WTC11 (cell line): ENCODE measurements at regions not wholly inside any gene's neighbourhood (a gene's known extent, or its start where the extent isn't known, plus 50 kb on each side); places are given as distances from the start of the nearest gene placed in this dataset.
"Not testable (repeated sequence)": the region's sequence is repeated elsewhere in the genome, so short reads cannot be mapped to it uniquely, and the experiment has no call there.

Source experiments
- ATAC-seq: fragments of 200-7000 bp; cut with Tn5 transposase; 2 replicates; pipeline ENCODE4 v1.10.0; 2021; ENCODE audit warnings: mild to moderate bottlenecking, moderate library complexity
- CTCF ChIA-PET: fragments of 300-600 bp; sonication (Branson Sonifier 250); formaldehyde crosslinking; loops from one replicate; lab custom pipeline; 2021; ENCODE audit warnings: antibody characterized with exemption; lab: Charles Lee
- POLR2A ChIA-PET: fragments of 350-600 bp; sonication (Branson Sonifier 250); formaldehyde crosslinking; loops from one replicate; lab custom pipeline; 2021; ENCODE audit warnings: antibody characterized with exemption; lab: Charles Lee
- DNase-seq: peaks from one replicate; pipeline ENCODE4 v3.0.0; 2021; ENCODE audit warnings: low spot score
- H3K27ac Mint-ChIP-seq: 2 replicates; pipeline ENCODE4 v1.8.0; 2021; ENCODE audit warnings: mixed read lengths
- H3K27me3 Mint-ChIP-seq: 2 replicates; pipeline ENCODE4 v1.8.0; 2021; ENCODE audit warnings: low read depth, mild to moderate bottlenecking, moderate library complexity, mixed read lengths
- H3K36me3 Mint-ChIP-seq: 2 replicates; pipeline ENCODE4 v1.8.0; 2021; ENCODE audit warnings: mixed read lengths
- H3K4me1 Mint-ChIP-seq: 2 replicates; pipeline ENCODE4 v1.8.0; 2022; ENCODE audit warnings: mixed read lengths
- H3K4me3 Mint-ChIP-seq: 2 replicates; pipeline ENCODE4 v1.8.0; 2021; ENCODE audit warnings: mild to moderate bottlenecking, moderate library complexity, mixed read lengths
- H3K9me3 Mint-ChIP-seq: 2 replicates; pipeline ENCODE4 v1.8.0; 2021; ENCODE audit warnings: mixed read lengths
- ATF1 ChIP-seq: sonication (generic); formaldehyde crosslinking; IDR thresholded peaks from 2 replicates; pipeline ENCODE4 v1.8.1; 2023; ENCODE audit warnings: mild to moderate bottlenecking, moderate library complexity, missing genetic modification reagents
- CREM ChIP-seq: sonication (generic); formaldehyde crosslinking; IDR thresholded peaks from 2 replicates; pipeline ENCODE4 v1.8.1; 2022; ENCODE audit warnings: mild to moderate bottlenecking, missing genetic modification reagents, moderate library complexity
- E2F1 ChIP-seq: sonication (generic); formaldehyde crosslinking; IDR thresholded peaks from 2 replicates; pipeline ENCODE4 v1.8.0; 2022; ENCODE audit warnings: mild to moderate bottlenecking, missing genetic modification reagents
- E2F4 ChIP-seq: sonication (generic); formaldehyde crosslinking; IDR thresholded peaks from 2 replicates; pipeline ENCODE4 v1.8.1; 2022; ENCODE audit warnings: low read depth, mild to moderate bottlenecking, moderate library complexity, missing genetic modification reagents, borderline replicate concordance
- FOXP1 ChIP-seq: sonication (generic); formaldehyde crosslinking; IDR thresholded peaks from 2 replicates; pipeline ENCODE4 v1.8.0; 2022; ENCODE audit warnings: missing genetic modification reagents, mild to moderate bottlenecking, moderate library complexity, borderline replicate concordance
- JUN ChIP-seq: sonication (generic); formaldehyde crosslinking; IDR thresholded peaks from 2 replicates; pipeline ENCODE4 v1.8.0; 2023; ENCODE audit warnings: mild to moderate bottlenecking, missing genetic modification reagents
- NR2C2 ChIP-seq: sonication (generic); formaldehyde crosslinking; IDR thresholded peaks from 2 replicates; pipeline ENCODE4 v1.8.0; 2022; ENCODE audit warnings: mild to moderate bottlenecking, missing genetic modification reagents
- NR3C1 ChIP-seq: sonication (generic); formaldehyde crosslinking; conservative IDR thresholded peaks from 2 replicates; pipeline ENCODE4 v1.8.1; 2023; ENCODE audit warnings: low read depth, mild to moderate bottlenecking, missing genetic modification reagents
- PRRX2 ChIP-seq: fragments of 250-450 bp; sonication (Bioruptor Pico); IDR thresholded peaks from 2 replicates; pipeline ENCODE4 v1.8.0; 2021; ENCODE audit warnings: mild to moderate bottlenecking
- SMAD4 ChIP-seq: sonication (generic); formaldehyde crosslinking; IDR thresholded peaks from 2 replicates; pipeline ENCODE4 v1.8.0; 2022; ENCODE audit warnings: mild to moderate bottlenecking, missing genetic modification reagents
- TEAD1 ChIP-seq: sonication (generic); formaldehyde crosslinking; IDR thresholded peaks from 2 replicates; pipeline ENCODE4 v1.8.0; 2022; ENCODE audit warnings: mild to moderate bottlenecking, missing genetic modification reagents
- ZNF138 ChIP-seq: sonication (generic); formaldehyde crosslinking; conservative IDR thresholded peaks from 2 replicates; pipeline ENCODE4 v1.8.1; 2022; ENCODE audit warnings: mild to moderate bottlenecking, moderate library complexity, missing genetic modification reagents
- ZNF423 ChIP-seq: fragments of 250-450 bp; sonication (Bioruptor Pico); IDR thresholded peaks from 2 replicates; pipeline ENCODE4 v2.1.2; 2022; ENCODE audit warnings: mild to moderate bottlenecking, moderate library complexity
- TF ChIP-seq, protein P1 (sequence below): fragments of 250-450 bp; sonication (Bioruptor Pico); IDR thresholded peaks from 2 replicates; pipeline ENCODE4 v1.9.0; 2021; ENCODE audit warnings: mild to moderate bottlenecking
- TF ChIP-seq, protein P2 (sequence below): sonication (generic); formaldehyde crosslinking; IDR thresholded peaks from 2 replicates; pipeline ENCODE4 v1.8.1; 2023; ENCODE audit warnings: mild to moderate bottlenecking, missing genetic modification reagents
- TF ChIP-seq, protein P3 (sequence below): sonication (generic); formaldehyde crosslinking; conservative IDR thresholded peaks from 2 replicates; pipeline ENCODE4 v1.8.1; 2023; ENCODE audit warnings: mild to moderate bottlenecking, low read depth, missing genetic modification reagents, moderate library complexity
- TF ChIP-seq, protein P4 (sequence below): fragments of 200-600 bp; IDR thresholded peaks from 2 replicates; pipeline ENCODE4 v1.8.0; 2022; ENCODE audit warnings: antibody characterized with exemption

DNA sequence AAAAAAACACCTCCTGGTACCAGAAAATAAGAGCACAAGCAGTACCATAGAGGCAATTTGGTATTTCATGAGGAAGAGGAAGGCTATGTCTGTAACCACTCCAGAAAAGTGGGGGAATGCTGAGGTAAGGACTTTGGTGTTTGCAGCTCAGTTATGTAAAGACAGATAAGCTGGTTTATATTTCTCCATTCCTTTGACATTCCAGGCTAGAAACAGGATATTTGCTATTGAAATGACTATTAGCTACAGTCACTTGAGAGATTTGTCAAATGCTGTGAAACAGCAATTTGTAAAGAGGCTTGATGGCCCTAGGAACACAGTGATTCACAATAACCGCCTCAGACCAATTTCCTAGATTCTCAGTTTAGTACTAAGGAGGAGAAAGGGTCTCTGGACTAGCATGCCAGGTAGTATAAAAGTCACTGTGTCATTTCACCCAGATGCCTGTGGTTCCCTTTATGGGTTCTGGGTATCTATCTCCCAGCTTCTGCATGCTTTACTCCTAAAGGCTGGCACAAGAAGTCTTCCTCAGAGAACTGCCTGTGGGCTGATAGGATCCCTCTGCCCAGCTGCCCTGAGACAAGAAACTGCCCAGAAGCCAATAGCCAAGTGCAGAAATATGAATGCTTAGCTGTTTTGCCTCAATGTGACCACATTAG lies 80.5 kb downstream of the VCAM1 start:
- no peak for DNase-seq
- H3K27me3 Mint-ChIP-seq, result no peaks in the 10 kb centered on the region; the same call in 1 of the 2 replicates
- POLR2A ChIA-PET, result no interaction called here
- H3K4me3 Mint-ChIP-seq, result no peak overlapping the region
- H3K9me3 Mint-ChIP-seq, result peaks cover 18% of the 10 kb centered on the region
- CTCF ChIA-PET, result no interaction called here
- peaks cover 10% of the 10 kb centered on the region for H3K36me3 Mint-ChIP-seq
- H3K4me1 Mint-ChIP-seq, result peaks cover 4% of the 10 kb centered on the region
- TF ChIP-seq ZNF138 (CRISPR knock-in tag) (no peak), E2F1 (CRISPR knock-in tag) (no peak), ATF1 (CRISPR knock-in tag) (no peak), TEAD1 (CRISPR knock-in tag) (no peak), E2F4 (CRISPR knock-in tag) (no peak)
- TF ChIP-seq, protein P1, sequence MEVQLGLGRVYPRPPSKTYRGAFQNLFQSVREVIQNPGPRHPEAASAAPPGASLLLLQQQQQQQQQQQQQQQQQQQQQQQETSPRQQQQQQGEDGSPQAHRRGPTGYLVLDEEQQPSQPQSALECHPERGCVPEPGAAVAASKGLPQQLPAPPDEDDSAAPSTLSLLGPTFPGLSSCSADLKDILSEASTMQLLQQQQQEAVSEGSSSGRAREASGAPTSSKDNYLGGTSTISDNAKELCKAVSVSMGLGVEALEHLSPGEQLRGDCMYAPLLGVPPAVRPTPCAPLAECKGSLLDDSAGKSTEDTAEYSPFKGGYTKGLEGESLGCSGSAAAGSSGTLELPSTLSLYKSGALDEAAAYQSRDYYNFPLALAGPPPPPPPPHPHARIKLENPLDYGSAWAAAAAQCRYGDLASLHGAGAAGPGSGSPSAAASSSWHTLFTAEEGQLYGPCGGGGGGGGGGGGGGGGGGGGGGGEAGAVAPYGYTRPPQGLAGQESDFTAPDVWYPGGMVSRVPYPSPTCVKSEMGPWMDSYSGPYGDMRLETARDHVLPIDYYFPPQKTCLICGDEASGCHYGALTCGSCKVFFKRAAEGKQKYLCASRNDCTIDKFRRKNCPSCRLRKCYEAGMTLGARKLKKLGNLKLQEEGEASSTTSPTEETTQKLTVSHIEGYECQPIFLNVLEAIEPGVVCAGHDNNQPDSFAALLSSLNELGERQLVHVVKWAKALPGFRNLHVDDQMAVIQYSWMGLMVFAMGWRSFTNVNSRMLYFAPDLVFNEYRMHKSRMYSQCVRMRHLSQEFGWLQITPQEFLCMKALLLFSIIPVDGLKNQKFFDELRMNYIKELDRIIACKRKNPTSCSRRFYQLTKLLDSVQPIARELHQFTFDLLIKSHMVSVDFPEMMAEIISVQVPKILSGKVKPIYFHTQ (CRISPR knock-in tag), result no peak
- TF ChIP-seq, all 79 proteins: peak for 0
- ATAC-seq, result no peak
- H3K27ac Mint-ChIP-seq, result no peak overlapping the region

DNA sequence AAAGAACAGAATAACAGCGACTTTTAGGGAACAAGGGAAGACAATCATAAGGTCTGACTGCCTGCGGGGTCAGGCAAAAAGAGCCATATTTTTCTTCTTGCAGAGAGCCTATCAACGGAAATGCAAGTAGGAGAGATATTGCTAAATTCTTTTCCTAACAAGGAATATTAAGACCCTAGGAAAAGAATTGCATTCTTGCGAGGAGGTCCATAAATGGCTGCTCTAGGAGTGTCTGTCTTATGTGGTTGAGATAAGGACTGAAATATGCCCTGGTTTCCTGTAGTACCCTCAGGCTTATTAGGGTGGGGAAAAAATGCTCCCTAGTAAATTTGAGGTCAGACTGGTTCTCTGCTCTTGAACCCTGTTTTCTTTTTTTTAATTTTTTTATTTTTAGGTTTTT lies 81.7 kb downstream of the VCAM1 start:
- H3K4me3 Mint-ChIP-seq, ATAC-seq, H3K27ac Mint-ChIP-seq, DNase-seq, POLR2A ChIA-PET, H3K4me1 Mint-ChIP-seq, H3K27me3 Mint-ChIP-seq, CTCF ChIA-PET: not testable (repeated sequence)
- Mint-ChIP-seq H3K36me3 (peaks cover 10% of the 10 kb centered on the region), H3K9me3 (peaks cover 18% of the 10 kb centered on the region)

- POLR2A ChIA-PET, CTCF ChIA-PET, H3K4me1 Mint-ChIP-seq, DNase-seq, H3K4me3 Mint-ChIP-seq, ATAC-seq, H3K27me3 Mint-ChIP-seq, H3K27ac Mint-ChIP-seq: not testable (repeated sequence)
- H3K9me3 Mint-ChIP-seq, result peaks cover 18% of the 10 kb centered on the region
- peaks cover 10% of the 10 kb centered on the region for H3K36me3 Mint-ChIP-seq
These were observed 83.7 kb downstream of the VCAM1 start for GRCh38 chr1:100803280-100803679.

DNA sequence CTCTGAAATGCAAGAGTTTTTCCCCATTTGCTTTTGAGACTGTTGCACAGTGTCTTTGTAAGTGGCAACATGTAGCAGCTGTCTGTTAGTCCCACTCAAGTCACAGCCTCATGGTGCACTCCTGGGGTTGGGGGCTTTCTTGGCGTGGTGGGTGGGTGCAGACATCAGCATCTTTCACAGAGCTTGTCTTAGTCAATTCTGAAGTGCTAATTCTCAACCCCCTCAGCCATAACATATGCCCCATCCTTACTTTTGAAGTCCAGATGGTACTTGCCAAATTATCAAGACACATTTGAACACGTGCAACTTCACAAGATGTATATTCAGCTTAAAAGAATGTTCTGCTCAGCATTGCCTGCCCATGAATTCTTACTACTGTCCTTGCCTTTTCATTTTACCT lies 87.1 kb downstream of the VCAM1 start:
- ChIA-PET CTCF (no interaction called here), POLR2A (no interaction called here)
- no peaks in the 10 kb centered on the region for H3K36me3 Mint-ChIP-seq
- no peak overlapping the region for H3K27ac Mint-ChIP-seq
- H3K9me3 Mint-ChIP-seq, result peaks cover 7% of the 10 kb centered on the region
- no peaks in the 10 kb centered on the region for H3K4me1 Mint-ChIP-seq
- H3K4me3 Mint-ChIP-seq, result no peak overlapping the region
- no peak for DNase-seq
- ATAC-seq, result no peak
- H3K27me3 Mint-ChIP-seq, result no peaks in the 10 kb centered on the region
- TF ChIP-seq NR3C1, result no peak
- TF ChIP-seq PRRX2 (CRISPR knock-in tag), result no peak
- TF ChIP-seq CREM (CRISPR knock-in tag), result no peak
- TF ChIP-seq, protein P2, sequence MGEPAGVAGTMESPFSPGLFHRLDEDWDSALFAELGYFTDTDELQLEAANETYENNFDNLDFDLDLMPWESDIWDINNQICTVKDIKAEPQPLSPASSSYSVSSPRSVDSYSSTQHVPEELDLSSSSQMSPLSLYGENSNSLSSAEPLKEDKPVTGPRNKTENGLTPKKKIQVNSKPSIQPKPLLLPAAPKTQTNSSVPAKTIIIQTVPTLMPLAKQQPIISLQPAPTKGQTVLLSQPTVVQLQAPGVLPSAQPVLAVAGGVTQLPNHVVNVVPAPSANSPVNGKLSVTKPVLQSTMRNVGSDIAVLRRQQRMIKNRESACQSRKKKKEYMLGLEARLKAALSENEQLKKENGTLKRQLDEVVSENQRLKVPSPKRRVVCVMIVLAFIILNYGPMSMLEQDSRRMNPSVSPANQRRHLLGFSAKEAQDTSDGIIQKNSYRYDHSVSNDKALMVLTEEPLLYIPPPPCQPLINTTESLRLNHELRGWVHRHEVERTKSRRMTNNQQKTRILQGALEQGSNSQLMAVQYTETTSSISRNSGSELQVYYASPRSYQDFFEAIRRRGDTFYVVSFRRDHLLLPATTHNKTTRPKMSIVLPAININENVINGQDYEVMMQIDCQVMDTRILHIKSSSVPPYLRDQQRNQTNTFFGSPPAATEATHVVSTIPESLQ (CRISPR knock-in tag), result no peak
- TF ChIP-seq, protein P3, sequence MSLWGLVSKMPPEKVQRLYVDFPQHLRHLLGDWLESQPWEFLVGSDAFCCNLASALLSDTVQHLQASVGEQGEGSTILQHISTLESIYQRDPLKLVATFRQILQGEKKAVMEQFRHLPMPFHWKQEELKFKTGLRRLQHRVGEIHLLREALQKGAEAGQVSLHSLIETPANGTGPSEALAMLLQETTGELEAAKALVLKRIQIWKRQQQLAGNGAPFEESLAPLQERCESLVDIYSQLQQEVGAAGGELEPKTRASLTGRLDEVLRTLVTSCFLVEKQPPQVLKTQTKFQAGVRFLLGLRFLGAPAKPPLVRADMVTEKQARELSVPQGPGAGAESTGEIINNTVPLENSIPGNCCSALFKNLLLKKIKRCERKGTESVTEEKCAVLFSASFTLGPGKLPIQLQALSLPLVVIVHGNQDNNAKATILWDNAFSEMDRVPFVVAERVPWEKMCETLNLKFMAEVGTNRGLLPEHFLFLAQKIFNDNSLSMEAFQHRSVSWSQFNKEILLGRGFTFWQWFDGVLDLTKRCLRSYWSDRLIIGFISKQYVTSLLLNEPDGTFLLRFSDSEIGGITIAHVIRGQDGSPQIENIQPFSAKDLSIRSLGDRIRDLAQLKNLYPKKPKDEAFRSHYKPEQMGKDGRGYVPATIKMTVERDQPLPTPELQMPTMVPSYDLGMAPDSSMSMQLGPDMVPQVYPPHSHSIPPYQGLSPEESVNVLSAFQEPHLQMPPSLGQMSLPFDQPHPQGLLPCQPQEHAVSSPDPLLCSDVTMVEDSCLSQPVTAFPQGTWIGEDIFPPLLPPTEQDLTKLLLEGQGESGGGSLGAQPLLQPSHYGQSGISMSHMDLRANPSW (CRISPR knock-in tag), result no peak
- no peak for TF ChIP-seq ZNF423 (CRISPR knock-in tag)
- TF ChIP-seq JUN (CRISPR knock-in tag), result no peak
- TF ChIP-seq FOXP1 (CRISPR knock-in tag), result no peak
- TF ChIP-seq, protein P4, sequence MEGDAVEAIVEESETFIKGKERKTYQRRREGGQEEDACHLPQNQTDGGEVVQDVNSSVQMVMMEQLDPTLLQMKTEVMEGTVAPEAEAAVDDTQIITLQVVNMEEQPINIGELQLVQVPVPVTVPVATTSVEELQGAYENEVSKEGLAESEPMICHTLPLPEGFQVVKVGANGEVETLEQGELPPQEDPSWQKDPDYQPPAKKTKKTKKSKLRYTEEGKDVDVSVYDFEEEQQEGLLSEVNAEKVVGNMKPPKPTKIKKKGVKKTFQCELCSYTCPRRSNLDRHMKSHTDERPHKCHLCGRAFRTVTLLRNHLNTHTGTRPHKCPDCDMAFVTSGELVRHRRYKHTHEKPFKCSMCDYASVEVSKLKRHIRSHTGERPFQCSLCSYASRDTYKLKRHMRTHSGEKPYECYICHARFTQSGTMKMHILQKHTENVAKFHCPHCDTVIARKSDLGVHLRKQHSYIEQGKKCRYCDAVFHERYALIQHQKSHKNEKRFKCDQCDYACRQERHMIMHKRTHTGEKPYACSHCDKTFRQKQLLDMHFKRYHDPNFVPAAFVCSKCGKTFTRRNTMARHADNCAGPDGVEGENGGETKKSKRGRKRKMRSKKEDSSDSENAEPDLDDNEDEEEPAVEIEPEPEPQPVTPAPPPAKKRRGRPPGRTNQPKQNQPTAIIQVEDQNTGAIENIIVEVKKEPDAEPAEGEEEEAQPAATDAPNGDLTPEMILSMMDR, result no peak
- no peak for TF ChIP-seq SMAD4
- TF ChIP-seq TEAD1 (CRISPR knock-in tag), result no peak
- TF ChIP-seq NR2C2 (CRISPR knock-in tag), result no peak
